ENCODE measurements at regions not wholly inside any gene's neighbourhood (a gene's known extent, or its start where the extent isn't known, plus 50 kb on each side); places are given as distances from the start of the nearest gene placed in this dataset.

DNA sequence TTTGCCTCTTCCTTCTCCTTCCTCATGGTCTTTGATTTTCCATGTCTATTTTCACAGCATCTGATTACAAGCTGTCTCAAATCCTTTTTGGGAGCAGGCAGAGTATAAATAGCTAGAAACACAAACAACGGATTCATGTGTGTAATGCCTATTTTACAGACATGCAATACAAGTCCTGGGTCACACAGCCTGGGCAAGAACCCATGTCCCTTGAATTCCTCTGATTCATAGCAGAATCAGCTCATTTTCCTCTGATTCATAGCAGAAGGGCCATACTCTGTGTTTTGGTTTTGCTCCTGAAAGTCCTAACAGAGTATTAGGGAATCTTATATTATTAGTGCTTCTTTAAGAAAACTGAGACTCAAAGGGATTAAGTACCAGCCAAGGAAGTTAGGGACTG is 71.3 kb downstream of the IRX5 start:
- H3K4me1 ChIP-seq (ENCODE audit: low read depth), result no peaks in the 10 kb centered on the region
- no peak overlapping the region for H3K4me3 ChIP-seq
- H3K27me3 ChIP-seq, result no peaks in the 10 kb centered on the region
- peak in 1 of 2 donors; percentile 5 for DNase-seq (ENCODE audit: low read depth in 1 of 2, low spot score in 1 of 2)
- no peaks in the 10 kb centered on the region for H3K36me3 ChIP-seq
- TF ChIP-seq, protein P1, sequence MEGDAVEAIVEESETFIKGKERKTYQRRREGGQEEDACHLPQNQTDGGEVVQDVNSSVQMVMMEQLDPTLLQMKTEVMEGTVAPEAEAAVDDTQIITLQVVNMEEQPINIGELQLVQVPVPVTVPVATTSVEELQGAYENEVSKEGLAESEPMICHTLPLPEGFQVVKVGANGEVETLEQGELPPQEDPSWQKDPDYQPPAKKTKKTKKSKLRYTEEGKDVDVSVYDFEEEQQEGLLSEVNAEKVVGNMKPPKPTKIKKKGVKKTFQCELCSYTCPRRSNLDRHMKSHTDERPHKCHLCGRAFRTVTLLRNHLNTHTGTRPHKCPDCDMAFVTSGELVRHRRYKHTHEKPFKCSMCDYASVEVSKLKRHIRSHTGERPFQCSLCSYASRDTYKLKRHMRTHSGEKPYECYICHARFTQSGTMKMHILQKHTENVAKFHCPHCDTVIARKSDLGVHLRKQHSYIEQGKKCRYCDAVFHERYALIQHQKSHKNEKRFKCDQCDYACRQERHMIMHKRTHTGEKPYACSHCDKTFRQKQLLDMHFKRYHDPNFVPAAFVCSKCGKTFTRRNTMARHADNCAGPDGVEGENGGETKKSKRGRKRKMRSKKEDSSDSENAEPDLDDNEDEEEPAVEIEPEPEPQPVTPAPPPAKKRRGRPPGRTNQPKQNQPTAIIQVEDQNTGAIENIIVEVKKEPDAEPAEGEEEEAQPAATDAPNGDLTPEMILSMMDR (IDR thresholded peaks at IDR 0.05; ENCODE audit: low read depth, low read length), result no peak
- no peak overlapping the region for H3K27ac ChIP-seq
- no peaks in the 10 kb centered on the region for H3K9me3 ChIP-seq (ENCODE audit: low read depth)

DNA sequence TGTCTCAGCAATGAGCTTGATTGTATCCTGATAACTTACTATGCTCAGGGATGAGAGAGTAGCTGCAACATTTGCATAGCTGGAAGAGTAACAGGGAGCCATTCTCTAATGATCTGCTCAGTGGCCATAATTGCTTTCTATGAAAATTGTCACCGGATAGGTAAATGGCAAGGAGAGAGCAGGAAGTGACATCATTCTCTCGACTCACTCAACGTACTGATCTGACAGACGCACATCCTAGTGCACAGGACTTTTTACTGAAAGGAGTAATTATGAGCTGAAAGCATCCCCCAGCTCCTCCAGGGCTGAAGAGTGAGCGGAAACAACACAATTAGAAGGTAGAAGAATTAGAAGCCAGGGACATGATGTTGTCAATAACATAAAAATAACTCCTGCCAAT is 71.8 kb downstream of the IRX5 start:
- H3K36me3 ChIP-seq, result no peaks in the 10 kb centered on the region
- no peaks in the 10 kb centered on the region for H3K9me3 ChIP-seq (ENCODE audit: low read depth)
- TF ChIP-seq, protein P1 (IDR thresholded peaks at IDR 0.05; ENCODE audit: low read depth, low read length), result no peak
- no peaks in the 10 kb centered on the region for H3K4me1 ChIP-seq (ENCODE audit: low read depth)
- H3K27ac ChIP-seq, result no peak overlapping the region
- no peak for DNase-seq (ENCODE audit: low read depth in 1 of 2, low spot score in 1 of 2)
- H3K4me3 ChIP-seq, result no peak overlapping the region
- no peaks in the 10 kb centered on the region for H3K27me3 ChIP-seq

DNA sequence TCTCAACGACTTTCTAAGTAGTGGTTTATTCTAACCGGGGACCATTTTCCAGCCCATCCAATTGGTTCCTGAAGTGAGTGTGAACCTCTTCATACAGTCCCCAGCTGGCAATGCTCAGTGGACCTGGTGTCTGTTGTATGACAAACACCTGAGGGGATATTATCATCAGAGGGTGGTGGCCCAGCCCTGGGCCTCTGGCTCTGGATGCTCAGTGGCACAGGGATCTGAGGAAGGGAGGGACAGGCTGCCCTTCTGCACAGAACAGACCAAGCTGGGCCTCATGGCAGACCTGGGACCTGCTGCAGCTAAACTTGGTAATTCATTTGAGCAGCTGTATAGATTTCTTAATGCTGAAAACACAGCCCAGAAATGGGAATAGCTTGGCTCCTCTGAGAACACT is 72.6 kb downstream of the IRX5 start:
- Histone ChIP-seq H3K36me3 (no peaks in the 10 kb centered on the region), H3K27me3 (no peaks in the 10 kb centered on the region), H3K4me1 (ENCODE audit: low read depth) (no peaks in the 10 kb centered on the region), H3K27ac (no peak overlapping the region), H3K9me3 (ENCODE audit: low read depth) (no peaks in the 10 kb centered on the region), H3K4me3 (no peak overlapping the region)
- DNase-seq (ENCODE audit: low read depth in 1 of 2, low spot score in 1 of 2), result no peak
- TF ChIP-seq, protein P1 (IDR thresholded peaks at IDR 0.05; ENCODE audit: low read depth, low read length), result no peak

DNA sequence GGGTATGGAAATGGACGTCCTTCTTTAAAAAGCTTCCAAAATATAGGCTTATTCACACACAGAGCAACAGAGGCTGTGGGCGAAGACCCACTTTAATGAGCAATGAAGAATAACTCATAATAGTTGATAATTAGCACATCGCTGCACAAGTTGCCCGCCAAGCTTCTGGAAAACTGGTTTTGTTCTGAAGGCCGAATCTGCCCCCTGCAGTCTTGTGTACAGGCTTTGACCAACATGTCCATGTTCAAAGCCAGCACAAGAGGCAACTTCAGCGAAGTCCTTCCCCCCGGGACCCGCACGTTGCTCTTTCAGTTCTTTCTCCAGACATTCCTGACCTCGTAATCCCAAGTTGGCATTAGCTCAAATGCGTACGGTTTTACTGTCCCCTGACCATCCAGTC is 73.3 kb downstream of the IRX5 start:
- Histone ChIP-seq H3K36me3 (no peaks in the 10 kb centered on the region), H3K4me1 (ENCODE audit: low read depth) (no peaks in the 10 kb centered on the region), H3K9me3 (ENCODE audit: low read depth) (no peaks in the 10 kb centered on the region), H3K4me3 (no peak overlapping the region), H3K27me3 (no peaks in the 10 kb centered on the region), H3K27ac (no peak overlapping the region)
- TF ChIP-seq, protein P1 (IDR thresholded peaks at IDR 0.05; ENCODE audit: low read depth, low read length), result no peak
- no peak for DNase-seq (ENCODE audit: low read depth in 1 of 2, low spot score in 1 of 2)

DNA sequence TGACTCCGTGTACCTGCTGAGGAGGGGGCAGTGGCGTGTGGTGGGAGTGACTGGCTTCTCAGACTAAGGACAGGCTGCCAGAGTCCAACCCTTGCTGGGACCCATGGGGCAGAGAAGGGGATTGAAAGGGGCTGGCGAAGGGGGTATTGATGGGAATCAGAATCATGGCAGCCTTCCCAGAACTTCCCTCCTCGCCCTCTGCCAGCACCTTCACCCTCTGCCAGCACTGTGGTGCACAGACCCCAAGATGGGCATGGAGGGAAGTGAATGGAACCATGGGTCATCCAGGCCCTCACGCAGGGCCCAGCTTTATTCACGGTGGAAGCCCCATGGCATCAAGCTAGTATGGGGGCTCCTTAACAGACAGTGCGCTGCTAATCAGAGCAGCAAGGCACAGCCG is 76.8 kb downstream of the IRX5 start:
- TF ChIP-seq, protein P1 (IDR thresholded peaks at IDR 0.05; ENCODE audit: low read depth, low read length), result no peak

More for the DNA sequence above, 76.8 kb downstream of the IRX5 start:
- no peak for DNase-seq (ENCODE audit: low read depth in 1 of 2, low spot score in 1 of 2)
- H3K9me3 ChIP-seq (ENCODE audit: low read depth), result no peaks in the 10 kb centered on the region
- no peak overlapping the region for H3K4me3 ChIP-seq
- no peak overlapping the region for H3K27ac ChIP-seq
- no peaks in the 10 kb centered on the region for H3K36me3 ChIP-seq
- no peaks in the 10 kb centered on the region for H3K27me3 ChIP-seq
- no peaks in the 10 kb centered on the region for H3K4me1 ChIP-seq (ENCODE audit: low read depth)

Measured in cardiac muscle cell (in vitro differentiated cells and primary cell).